RWPE1 (cell line): ENCODE measurements at regions not wholly inside any gene's neighbourhood (a gene's known extent, or its start where the extent isn't known, plus 50 kb on each side); places are given as distances from the start of the nearest gene placed in this dataset.

ENCODE experiments used
- CTCF ChIA-PET: fragments of 350-600 bp; sonication (Branson Sonifier 250); formaldehyde crosslinking; extraction: SDS; loops from one replicate; lab custom pipeline; 2021; lab: Yijun Ruan, JAX
- POLR2A ChIA-PET: fragments of 400-600 bp; formaldehyde crosslinking; extraction: SDS; loops from one replicate; lab custom pipeline; 2020; ENCODE audit warnings: antibody characterized with exemption; ENCODE audit not compliant: low non-redundant PET; lab: Yijun Ruan, JAX
- DNase-seq: peaks from one replicate; pipeline ENCODE4 v3.0.0; 2012; ENCODE audit warnings: low spot score
- H3K27ac ChIP-seq: fragments of 450-650 bp; 2 replicates; pipeline ENCODE4 v1.5.1; 2017
- CTCF ChIP-seq: fragments of 450-650 bp; conservative IDR thresholded peaks from 2 replicates; pipeline ENCODE4 v1.5.1; 2017; ENCODE audit warnings: low read depth, mild to moderate bottlenecking

GRCh38 chr2:58447586-58447985 lies 206.5 kb upstream of the FANCL start:
- ChIA-PET POLR2A (no interaction called here), CTCF (interaction anchor here (0.7 to 1.5 kb wide), 3 partner anchors 13 to 688 kb away, joined by 4 to 5 read pairs (median 4); no protein-coding TSS in a partner anchor)
- no peak for TF ChIP-seq CTCF
- DNase-seq = peak; percentile 38
- no peak overlapping the region for H3K27ac ChIP-seq

GRCh38 chr2:58441643-58442042 lies 200.5 kb upstream of the FANCL start:
- H3K27ac ChIP-seq = no peak overlapping the region
- no peak for TF ChIP-seq CTCF
- DNase-seq = no peak
- ChIA-PET CTCF (no interaction called here), POLR2A (no interaction called here)

- POLR2A ChIA-PET = no interaction called here
- CTCF ChIA-PET = no interaction called here
- DNase-seq = peak; percentile 34
- no peak for TF ChIP-seq CTCF
- no peak overlapping the region for H3K27ac ChIP-seq
Observed at GRCh38 chr2:58436872-58437271, 195.7 kb upstream of the FANCL start.

- TF ChIP-seq CTCF = no peak
- no peak for DNase-seq
- H3K27ac ChIP-seq = no peak overlapping the region
- CTCF ChIA-PET = no interaction called here
- POLR2A ChIA-PET = no interaction called here
Observed at GRCh38 chr2:58435246-58435645, 194.1 kb upstream of the FANCL start.

GRCh38 chr2:58434692-58435091 lies 193.6 kb upstream of the FANCL start:
- ChIA-PET POLR2A (no interaction called here), CTCF (no interaction called here)
- no peak for DNase-seq
- no peak overlapping the region for H3K27ac ChIP-seq
- no peak for TF ChIP-seq CTCF

- POLR2A ChIA-PET = no interaction called here
- DNase-seq = no peak
- CTCF ChIA-PET = no interaction called here
- no peak overlapping the region for H3K27ac ChIP-seq
- no peak for TF ChIP-seq CTCF
Observed at GRCh38 chr2:58432491-58433170, 191.5 kb upstream of the FANCL start.
